K562 (cell line): ENCODE measurements at regions not wholly inside any gene's neighbourhood (a gene's known extent, or its start where the extent isn't known, plus 50 kb on each side); places are given as distances from the start of the nearest gene placed in this dataset.
A peak's percentile ranks its signal among the peaks of the same experiment; 100 is the strongest.

Source experiments
- ATAC-seq: fragments of 200-7000 bp; cut with Tn5 transposase; 3 replicates; pipeline ENCODE4 v1.9.1; 2020; ENCODE audit warnings: moderate library complexity
- BruUV-seq: library from RNA; stranded (reverse); fragments of 400-500 nt; replicated peaks from 2 replicates; lab custom pipeline; 2021; lab: Mats Ljungman, UMichigan
- CTCF ChIA-PET: fragments of 300-600 bp; formaldehyde crosslinking; extraction: SDS; loops from one replicate; lab custom pipeline; 2021; ENCODE audit warnings: low intra/inter-chr PET ratio; lab: Yijun Ruan, JAX
- POLR2A ChIA-PET: fragments of 300-600, 350-650 bp; sonication (Branson Sonifier 250); formaldehyde crosslinking; extraction: SDS; loops from one replicate; lab custom pipeline; 2021; ENCODE audit warnings: antibody characterized with exemption, inconsistent platforms; lab: Yijun Ruan, JAX
- DNase-seq, 4 experiments: peaks; one replicate each; pipeline versions ENCODE4 v3.0.0 to v3.0.0-alpha.2; 2011 to 2018; ENCODE audit warnings: low spot score in 3 of 4, mixed read lengths in 3 of 4; ENCODE audit errors: extremely low read depth in 1 of 4
- FAIRE-seq: peaks from 2 replicates; lab custom pipeline; 2011; peaks lifted over from hg19 to GRCh38; lab: Jason Lieb, UNC
- H2AFZ ChIP-seq: 2 replicates; pipeline ENCODE4 v1.6.0; 2011; ENCODE audit warnings: low read depth, low read length, control low read depth, inconsistent platforms
- H3K27ac ChIP-seq: fragments of 200-600 bp; 3 replicates; pipeline ENCODE4 v1.8.0; 2011; ENCODE audit warnings: low read depth, mild to moderate bottlenecking, control low read depth, inconsistent platforms, low read length, moderate library complexity, mixed read lengths; ENCODE audit errors: extremely low read depth
- H3K27me3 ChIP-seq, 2 experiments: fragments of 300-600 bp in 1 of 2; 2 replicates in 1 of 2; 3 replicates in 1 of 2; pipeline versions ENCODE4 v1.6.0 to v1.8.0; 2011; ENCODE audit warnings: inconsistent platforms in 2 of 2, low read length in 2 of 2, mild to moderate bottlenecking in 1 of 2, mixed read lengths in 1 of 2, moderate library complexity in 1 of 2; ENCODE audit not compliant: control insufficient read depth in 2 of 2, insufficient read depth in 2 of 2
- H3K36me3 ChIP-seq: fragments of 300-600 bp; 3 replicates; pipeline ENCODE4 v1.8.0; 2011; ENCODE audit warnings: mild to moderate bottlenecking, low read length, inconsistent platforms; ENCODE audit not compliant: control insufficient read depth, insufficient read depth
- H3K4me1 ChIP-seq, 2 experiments: fragments of 200-600 bp in 1 of 2; replicated peaks in 1 of 2; 2 replicates in 1 of 2; 3 replicates in 1 of 2; pipeline versions ENCODE4 v1.5.1 to v1.8.0; 2011; ENCODE audit warnings: inconsistent platforms in 2 of 2, low read length in 2 of 2, mild to moderate bottlenecking in 1 of 2, mixed read lengths in 1 of 2, moderate library complexity in 1 of 2; ENCODE audit not compliant: control insufficient read depth in 2 of 2, insufficient read depth in 2 of 2
- H3K4me2 ChIP-seq: 2 replicates; pipeline ENCODE4 v1.6.1; 2011; ENCODE audit warnings: low read length, control low read depth, inconsistent platforms, mixed read lengths; ENCODE audit not compliant: insufficient read depth
- H3K4me3 ChIP-seq: fragments of 200-600 bp; sonication (generic), shearing (Covaris generic); 2 replicates; pipeline ENCODE4 v1.5.1; 2016; ENCODE audit warnings: control low read depth, inconsistent platforms
- H3K79me2 ChIP-seq: fragments of 200-600 bp; 3 replicates; pipeline ENCODE4 v1.8.0; 2011; ENCODE audit warnings: low read length, inconsistent platforms; ENCODE audit not compliant: control insufficient read depth, insufficient read depth
- H3K9ac ChIP-seq, 2 experiments: 2 replicates each; pipeline versions ENCODE4 v1.6.0 to v1.6.1; 2011; ENCODE audit warnings: low read depth in 2 of 2, low read length in 2 of 2, control low read depth in 1 of 2, inconsistent platforms in 1 of 2, mild to moderate bottlenecking in 1 of 2, mixed read lengths in 1 of 2; ENCODE audit not compliant: insufficient read depth in 1 of 2
- H3K9me1 ChIP-seq: one replicate; pipeline ENCODE4 v1.6.0; 2011; ENCODE audit warnings: inconsistent platforms, mild to moderate bottlenecking, low read length, moderate library complexity; ENCODE audit not compliant: control insufficient read depth, insufficient read depth
- H3K9me3 ChIP-seq: replicated peaks from 2 replicates; pipeline ENCODE4 v1.5.1; 2011; ENCODE audit warnings: low read depth, low read length, inconsistent platforms; ENCODE audit not compliant: control insufficient read depth, insufficient read depth
- H4K20me1 ChIP-seq: replicated peaks from 2 replicates; pipeline ENCODE4 v1.6.1; 2011; ENCODE audit warnings: low read length, inconsistent platforms, mixed read lengths; ENCODE audit not compliant: control insufficient read depth, insufficient read depth
- BCOR ChIP-seq: fragments of 450-650 bp; IDR thresholded peaks from 2 replicates; pipeline ENCODE4 v1.6.1; 2016
- CEBPG ChIP-seq, 3 experiments: fragments of 200-800 bp in 1 of 3; sonication (Bioruptor generic) in 1 of 3; sonication (generic) in 1 of 3; formaldehyde crosslinking in 1 of 3; IDR thresholded peaks in 2 of 3; conservative IDR thresholded peaks in 1 of 3; 2 replicates each; pipeline versions ENCODE4 v1.6.1 to v1.8.0; 2016 to 2022; ENCODE audit warnings: missing compliant biosample characterization in 2 of 3, missing genetic modification characterization in 2 of 3, mild to moderate bottlenecking in 1 of 3, missing genetic modification reagents in 1 of 3
- DACH1 ChIP-seq: fragments of 450-650 bp; IDR thresholded peaks from 2 replicates; pipeline ENCODE4 v1.6.1; 2018; ENCODE audit not compliant: partially characterized antibody
- DMBX1 ChIP-seq: fragments of 250-450 bp; sonication (Bioruptor Pico); IDR thresholded peaks from 2 replicates; pipeline ENCODE4 v1.8.0; 2022; ENCODE audit warnings: inconsistent platforms, mild to moderate bottlenecking, moderate library complexity, borderline replicate concordance
- NELFE ChIP-seq: IDR thresholded peaks from 2 replicates; pipeline ENCODE4 v1.6.1; 2011; ENCODE audit warnings: mild to moderate bottlenecking; ENCODE audit not compliant: insufficient read depth, insufficient read length
- NR2C1 ChIP-seq, 2 experiments: fragments of 450-650 bp; IDR thresholded peaks; 2 replicates each; pipeline ENCODE4 v1.6.1; 2017; ENCODE audit warnings: mild to moderate bottlenecking in 2 of 2, antibody characterized with exemption in 1 of 2, inconsistent platforms in 1 of 2, missing compliant biosample characterization in 1 of 2, missing genetic modification characterization in 1 of 2
- OTX1 ChIP-seq: fragments of 450-650 bp; formaldehyde crosslinking; IDR thresholded peaks from 2 replicates; pipeline ENCODE4 v1.4.0; 2022; ENCODE audit warnings: mild to moderate bottlenecking
- PHB ChIP-seq: fragments of 250-450 bp; sonication (Bioruptor Pico); IDR thresholded peaks from 2 replicates; pipeline ENCODE4 v1.5.0; 2021
- SRSF3 ChIP-seq: fragments of 200-400 bp; formaldehyde crosslinking; IDR thresholded peaks from 2 replicates; pipeline ENCODE4 v1.6.1; 2016; ENCODE audit warnings: mild to moderate bottlenecking, low read length, moderate library complexity; ENCODE audit not compliant: insufficient read depth
- ZBTB5 ChIP-seq: fragments of 450-650 bp; IDR thresholded peaks from 2 replicates; pipeline ENCODE4 v1.6.1; 2017; ENCODE audit warnings: antibody characterized with exemption
- ZNF41 ChIP-seq: fragments of 250-450 bp; sonication (Bioruptor Pico); conservative IDR thresholded peaks from 2 replicates; pipeline ENCODE4 v1.4.0; 2020; ENCODE audit warnings: mild to moderate bottlenecking
- ZNF436 ChIP-seq: fragments of 250-450, 450-650 bp; sonication (Bioruptor Pico); formaldehyde crosslinking; IDR thresholded peaks from 2 replicates; pipeline ENCODE4 v1.7.0; 2020; ENCODE audit warnings: mild to moderate bottlenecking
- ZNF449 ChIP-seq: fragments of 250-450 bp; sonication (Bioruptor Pico); IDR thresholded peaks from 2 replicates; pipeline ENCODE4 v1.8.0; 2022; ENCODE audit warnings: moderate library complexity, mild to moderate bottlenecking, inconsistent platforms
- WGBS: fragments of 100-300 bp; shearing (Covaris generic); methylation state at CpG from one replicate; pipeline ENCODE4 v1.1.6; 2016; ENCODE audit warnings: low coverage, mixed read lengths; ENCODE audit not compliant: insufficient coverage; ENCODE audit errors: missing lambda C conversion rate; 5-methylcytosine and 5-hydroxymethylcytosine counted together
- in situ Hi-C: fragments of 300-500 bp; cut with MboI; formaldehyde crosslinking; loops from 4 replicates; pipeline ENCODE4 v1.15.0; 2018; ENCODE audit warnings: inconsistent platforms, mixed read lengths
- intact Hi-C: fragments of 100-400 bp; cut with micrococcal nuclease; formaldehyde crosslinking; loops from 2 replicates; pipeline ENCODE4 v1.14.2; 2022
- TF ChIP-seq, protein P1 (sequence below): fragments of 450-650 bp; conservative IDR thresholded peaks from 2 replicates; pipeline ENCODE4 v1.6.1; 2016; ENCODE audit warnings: missing genetic modification characterization, low read depth, mild to moderate bottlenecking, control low read depth, missing compliant biosample characterization
- TF ChIP-seq, protein P2 (sequence below): sonication (generic); formaldehyde crosslinking; IDR thresholded peaks from 2 replicates; pipeline ENCODE4 v1.8.1; 2022; ENCODE audit warnings: missing genetic modification reagents
- TF ChIP-seq, protein P3 (sequence below): sonication (generic); formaldehyde crosslinking; IDR thresholded peaks from 2 replicates; pipeline ENCODE4 v1.8.1; 2023; ENCODE audit warnings: mild to moderate bottlenecking, missing genetic modification reagents

DNA sequence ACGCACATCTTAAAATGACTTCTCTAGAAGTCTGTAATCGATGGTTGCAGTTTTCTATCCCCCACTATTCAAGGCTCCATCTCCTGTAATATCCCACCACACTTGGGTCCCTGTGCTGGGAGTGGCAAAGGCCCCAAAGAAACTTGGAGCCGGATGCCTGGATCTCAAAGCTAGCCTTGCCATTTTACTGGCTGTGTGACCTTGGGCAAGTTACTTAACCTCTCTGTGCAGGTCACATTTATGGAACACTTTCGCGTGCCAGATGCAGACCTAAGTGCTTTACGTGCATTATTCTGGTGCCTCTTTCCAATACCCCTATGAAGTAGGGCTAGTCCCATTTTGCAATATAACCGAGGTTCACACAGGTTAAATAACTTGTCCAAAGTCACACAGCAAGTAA is 151.8 kb upstream of the PRMT8 start:
- Histone ChIP-seq H3K9me3 (no peaks in the 10 kb centered on the region), H3K9ac (no peak overlapping the region), H3K36me3 (no peaks in the 10 kb centered on the region), H3K27ac (no peak overlapping the region), H3K4me3 (no peak overlapping the region), H3K9me1 (no peaks in the 10 kb centered on the region), H2AFZ (no peak overlapping the region), H4K20me1 (no peaks in the 10 kb centered on the region; the same call in 1 of the 2 replicates), H3K4me2 (no peak overlapping the region), H3K4me1 (no peaks in the 10 kb centered on the region), H3K79me2 (no peaks in the 10 kb centered on the region), H3K27me3 (peaks cover 0 to 9% of the 10 kb centered on the region in 2 experiments; a peak in 1 of 5 replicates)
- intact Hi-C loops (no loop called here), in situ Hi-C loops (no loop called here)
- no peak for FAIRE-seq
- ChIA-PET CTCF (no interaction called here), POLR2A (no interaction called here)
- ATAC-seq, result no peak
- WGBS, result 4% methylated on average over 7 of the region's 7 CpGs
- BruUV-seq, result no TSS peak
- DNase-seq, result no peak
- TF ChIP-seq ZNF449, result no peak
- TF ChIP-seq CEBPG (CRISPR knock-in tag; IDR thresholded peaks at IDR 0.05), result no peak
- no peak for TF ChIP-seq CEBPG (tag; conservative IDR thresholded peaks at IDR 0.05 in 1 of 2, IDR thresholded peaks at IDR 0.05 in 1 of 2)
- TF ChIP-seq ZNF41 (CRISPR knock-in tag), result no peak
- TF ChIP-seq, protein P1, sequence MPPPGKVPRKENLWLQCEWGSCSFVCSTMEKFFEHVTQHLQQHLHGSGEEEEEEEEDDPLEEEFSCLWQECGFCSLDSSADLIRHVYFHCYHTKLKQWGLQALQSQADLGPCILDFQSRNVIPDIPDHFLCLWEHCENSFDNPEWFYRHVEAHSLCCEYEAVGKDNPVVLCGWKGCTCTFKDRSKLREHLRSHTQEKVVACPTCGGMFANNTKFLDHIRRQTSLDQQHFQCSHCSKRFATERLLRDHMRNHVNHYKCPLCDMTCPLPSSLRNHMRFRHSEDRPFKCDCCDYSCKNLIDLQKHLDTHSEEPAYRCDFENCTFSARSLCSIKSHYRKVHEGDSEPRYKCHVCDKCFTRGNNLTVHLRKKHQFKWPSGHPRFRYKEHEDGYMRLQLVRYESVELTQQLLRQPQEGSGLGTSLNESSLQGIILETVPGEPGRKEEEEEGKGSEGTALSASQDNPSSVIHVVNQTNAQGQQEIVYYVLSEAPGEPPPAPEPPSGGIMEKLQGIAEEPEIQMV, result no peak
- TF ChIP-seq NR2C1 (IDR thresholded peaks at IDR 0.05), result no peak
- TF ChIP-seq NR2C1 (tag; IDR thresholded peaks at IDR 0.05), result no peak
- no peak for TF ChIP-seq SRSF3
- no peak for TF ChIP-seq ZNF436
- no peak for TF ChIP-seq DMBX1
- TF ChIP-seq OTX1 (CRISPR knock-in tag), result no peak
- no peak for TF ChIP-seq ZBTB5
- peak; percentile 67; the same call in 1 of the 2 replicates for TF ChIP-seq BCOR
- TF ChIP-seq, protein P2, sequence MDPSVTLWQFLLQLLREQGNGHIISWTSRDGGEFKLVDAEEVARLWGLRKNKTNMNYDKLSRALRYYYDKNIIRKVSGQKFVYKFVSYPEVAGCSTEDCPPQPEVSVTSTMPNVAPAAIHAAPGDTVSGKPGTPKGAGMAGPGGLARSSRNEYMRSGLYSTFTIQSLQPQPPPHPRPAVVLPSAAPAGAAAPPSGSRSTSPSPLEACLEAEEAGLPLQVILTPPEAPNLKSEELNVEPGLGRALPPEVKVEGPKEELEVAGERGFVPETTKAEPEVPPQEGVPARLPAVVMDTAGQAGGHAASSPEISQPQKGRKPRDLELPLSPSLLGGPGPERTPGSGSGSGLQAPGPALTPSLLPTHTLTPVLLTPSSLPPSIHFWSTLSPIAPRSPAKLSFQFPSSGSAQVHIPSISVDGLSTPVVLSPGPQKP (CRISPR knock-in tag), result no peak
- no peak for TF ChIP-seq NELFE
- no peak for TF ChIP-seq PHB (CRISPR knock-in tag)
- TF ChIP-seq, protein P3, sequence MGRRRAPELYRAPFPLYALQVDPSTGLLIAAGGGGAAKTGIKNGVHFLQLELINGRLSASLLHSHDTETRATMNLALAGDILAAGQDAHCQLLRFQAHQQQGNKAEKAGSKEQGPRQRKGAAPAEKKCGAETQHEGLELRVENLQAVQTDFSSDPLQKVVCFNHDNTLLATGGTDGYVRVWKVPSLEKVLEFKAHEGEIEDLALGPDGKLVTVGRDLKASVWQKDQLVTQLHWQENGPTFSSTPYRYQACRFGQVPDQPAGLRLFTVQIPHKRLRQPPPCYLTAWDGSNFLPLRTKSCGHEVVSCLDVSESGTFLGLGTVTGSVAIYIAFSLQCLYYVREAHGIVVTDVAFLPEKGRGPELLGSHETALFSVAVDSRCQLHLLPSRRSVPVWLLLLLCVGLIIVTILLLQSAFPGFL, result no peak
- no peak for TF ChIP-seq DACH1
